Tibial nerve (tissue), 3 donors: ENCODE measurements at regions not wholly inside any gene's neighbourhood (a gene's known extent, or its start where the extent isn't known, plus 50 kb on each side); places are given as distances from the start of the nearest gene placed in this dataset.

Source experiments
- POLR2A ChIP-seq, 2 donors: fragments of 450-650 bp; IDR thresholded peaks; one replicate each; pipeline ENCODE4 v1.6.1; 2017; ENCODE audit warnings: antibody characterized with exemption in 2 of 2, mild to moderate bottlenecking in 2 of 2, moderate library complexity in 2 of 2
- TF ChIP-seq, protein P1 (sequence below), 5 experiments: fragments of 200-600 bp in 3 of 5; fragments of 450-650 bp in 2 of 5; sonication (generic) in 3 of 5; IDR thresholded peaks; one replicate each; pipeline ENCODE4 v1.5.1; 2016 to 2019; ENCODE audit warnings: antibody characterized with exemption in 5 of 5, mild to moderate bottlenecking in 3 of 5, moderate library complexity in 2 of 5

DNA sequence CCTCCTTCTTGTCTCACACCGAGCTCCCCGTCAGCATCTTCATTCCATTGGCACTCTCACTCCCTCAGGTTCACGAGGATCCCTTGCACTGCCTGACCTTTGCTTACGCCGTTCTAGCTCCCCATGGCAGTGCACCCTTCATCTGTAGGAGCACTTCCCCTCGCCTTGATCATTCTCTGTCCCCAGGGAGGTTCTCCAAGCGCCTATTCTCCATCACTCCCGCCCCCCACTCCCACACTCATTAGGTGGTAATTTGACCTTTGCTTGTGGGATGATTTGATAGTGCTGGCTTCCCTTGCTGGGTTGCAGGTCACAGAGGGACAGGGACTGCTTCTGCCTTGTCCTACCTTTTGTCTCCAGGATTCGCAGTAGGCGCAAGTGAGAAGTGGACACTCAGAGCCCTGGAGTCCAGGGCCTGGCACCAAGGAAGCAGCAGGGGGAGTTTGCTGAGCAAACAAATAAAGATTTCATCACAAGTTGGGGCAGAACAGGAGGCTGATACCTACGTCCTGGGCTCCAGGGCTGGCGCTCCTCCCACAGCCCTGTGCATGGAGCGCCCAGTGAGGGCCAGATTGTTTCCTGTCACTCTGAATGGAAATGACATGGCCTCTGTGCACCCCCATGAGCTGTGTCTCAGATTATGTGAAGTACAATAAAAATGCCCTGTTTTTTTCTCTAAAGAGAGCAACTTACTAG, 82.0 kb upstream of the RUNX3 start:
- TF ChIP-seq, protein P1, sequence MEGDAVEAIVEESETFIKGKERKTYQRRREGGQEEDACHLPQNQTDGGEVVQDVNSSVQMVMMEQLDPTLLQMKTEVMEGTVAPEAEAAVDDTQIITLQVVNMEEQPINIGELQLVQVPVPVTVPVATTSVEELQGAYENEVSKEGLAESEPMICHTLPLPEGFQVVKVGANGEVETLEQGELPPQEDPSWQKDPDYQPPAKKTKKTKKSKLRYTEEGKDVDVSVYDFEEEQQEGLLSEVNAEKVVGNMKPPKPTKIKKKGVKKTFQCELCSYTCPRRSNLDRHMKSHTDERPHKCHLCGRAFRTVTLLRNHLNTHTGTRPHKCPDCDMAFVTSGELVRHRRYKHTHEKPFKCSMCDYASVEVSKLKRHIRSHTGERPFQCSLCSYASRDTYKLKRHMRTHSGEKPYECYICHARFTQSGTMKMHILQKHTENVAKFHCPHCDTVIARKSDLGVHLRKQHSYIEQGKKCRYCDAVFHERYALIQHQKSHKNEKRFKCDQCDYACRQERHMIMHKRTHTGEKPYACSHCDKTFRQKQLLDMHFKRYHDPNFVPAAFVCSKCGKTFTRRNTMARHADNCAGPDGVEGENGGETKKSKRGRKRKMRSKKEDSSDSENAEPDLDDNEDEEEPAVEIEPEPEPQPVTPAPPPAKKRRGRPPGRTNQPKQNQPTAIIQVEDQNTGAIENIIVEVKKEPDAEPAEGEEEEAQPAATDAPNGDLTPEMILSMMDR (IDR thresholded peaks at IDR 0.05), result no peak
- TF ChIP-seq POLR2A (IDR thresholded peaks at IDR 0.05), result no peak
